ENCODE measurements at regions not wholly inside any gene's neighbourhood (a gene's known extent, or its start where the extent isn't known, plus 50 kb on each side); places are given as distances from the start of the nearest gene placed in this dataset.
"Not testable (repeated sequence)": the region's sequence is repeated elsewhere in the genome, so short reads cannot be mapped to it uniquely, and the experiment has no call there.

DNA sequence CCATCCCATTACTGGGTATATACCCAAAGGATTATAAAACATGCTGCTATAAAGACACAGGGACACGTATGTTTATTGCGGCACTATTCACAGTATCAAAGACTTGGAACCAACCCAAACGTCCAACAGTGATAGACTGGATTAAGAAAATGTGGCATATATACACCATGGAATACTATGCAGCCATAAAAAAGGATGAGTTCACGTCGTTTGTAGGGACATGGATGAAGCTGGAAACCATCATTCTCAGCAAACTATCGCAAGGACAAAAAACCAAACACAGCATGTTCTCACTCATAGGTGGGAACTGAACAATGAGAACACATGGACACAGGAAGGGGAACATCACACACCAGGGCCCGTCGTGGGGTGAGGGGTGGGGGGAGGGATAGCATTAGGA lies 106.1 kb downstream of the CHD1L start:
- DNase-seq (ENCODE audit: low spot score in 2 of 2); H3K36me3 ChIP-seq; H3K27me3 ChIP-seq; H3K9me3 ChIP-seq; H3K4me1 ChIP-seq; H3K4me3 ChIP-seq; H3K27ac ChIP-seq: not testable (repeated sequence)
- WGBS, result 94% methylated on average over 8 of the region's 8 CpGs

- WGBS, result 59% methylated on average over 1 of the region's 1 CpG
- H3K27me3 ChIP-seq, result no peaks in the 10 kb centered on the region
- DNase-seq (ENCODE audit: low spot score in 2 of 2), result no peak
- H3K9me3 ChIP-seq, result no peaks in the 10 kb centered on the region
- no peak overlapping the region for H3K4me3 ChIP-seq
- H3K27ac ChIP-seq, result no peak overlapping the region
- TF ChIP-seq CTCF (IDR thresholded peaks at IDR 0.05) (no peak), EP300 (IDR thresholded peaks at IDR 0.05) (no peak), POLR2A (IDR thresholded peaks at IDR 0.05) (no peak), POLR2AphosphoS5 (IDR thresholded peaks at IDR 0.05) (no peak)
- H3K4me1 ChIP-seq, result no peaks in the 10 kb centered on the region
- H3K36me3 ChIP-seq, result no peaks in the 10 kb centered on the region
These were observed 107.0 kb downstream of the CHD1L start for GRCh38 chr1:147349533-147349932.

DNA sequence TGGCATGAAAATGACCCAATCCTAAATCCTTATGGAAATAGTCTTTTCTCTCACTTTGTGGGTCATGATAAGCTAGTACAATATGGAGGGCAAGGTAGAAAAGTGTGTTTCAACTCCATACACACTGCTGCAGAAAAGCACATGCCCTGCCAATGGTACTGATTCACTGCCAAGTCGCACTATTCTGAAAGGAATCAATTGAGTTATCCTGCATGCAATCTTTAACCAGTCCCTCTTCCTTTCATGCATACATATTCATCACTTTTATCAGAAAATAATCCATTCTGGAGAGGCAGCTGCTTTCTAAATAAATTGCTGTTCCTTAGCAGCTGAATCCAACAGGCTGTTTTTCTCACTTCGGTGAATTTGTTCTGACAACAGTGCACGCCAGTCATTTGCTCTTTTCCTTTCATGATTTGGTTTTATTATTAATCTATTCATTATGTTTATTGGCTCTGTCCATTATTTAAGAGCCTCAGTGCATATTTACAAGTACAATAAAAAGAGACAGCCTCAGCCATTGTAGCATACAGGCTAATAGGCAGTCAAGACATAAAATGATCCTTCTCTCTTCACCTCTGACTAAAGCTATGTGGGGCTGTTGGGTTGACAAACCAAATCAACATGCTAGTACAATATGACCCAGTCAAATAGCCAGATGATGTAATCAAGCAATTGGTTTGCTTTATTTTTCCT lies 108.8 kb downstream of the CHD1L start:
- DNase-seq (ENCODE audit: low spot score in 2 of 2), result no peak
- 73% methylated on average over 3 of the region's 3 CpGs for WGBS
- TF ChIP-seq POLR2A (IDR thresholded peaks at IDR 0.05), result no peak
- TF ChIP-seq POLR2AphosphoS5 (IDR thresholded peaks at IDR 0.05), result no peak
- TF ChIP-seq CTCF (IDR thresholded peaks at IDR 0.05), result no peak
- no peak for TF ChIP-seq EP300 (IDR thresholded peaks at IDR 0.05)
- no peaks in the 10 kb centered on the region for H3K27me3 ChIP-seq
- no peaks in the 10 kb centered on the region for H3K9me3 ChIP-seq
- no peaks in the 10 kb centered on the region for H3K36me3 ChIP-seq
- no peaks in the 10 kb centered on the region for H3K4me1 ChIP-seq
- H3K27ac ChIP-seq, result no peak overlapping the region
- no peak overlapping the region for H3K4me3 ChIP-seq

DNA sequence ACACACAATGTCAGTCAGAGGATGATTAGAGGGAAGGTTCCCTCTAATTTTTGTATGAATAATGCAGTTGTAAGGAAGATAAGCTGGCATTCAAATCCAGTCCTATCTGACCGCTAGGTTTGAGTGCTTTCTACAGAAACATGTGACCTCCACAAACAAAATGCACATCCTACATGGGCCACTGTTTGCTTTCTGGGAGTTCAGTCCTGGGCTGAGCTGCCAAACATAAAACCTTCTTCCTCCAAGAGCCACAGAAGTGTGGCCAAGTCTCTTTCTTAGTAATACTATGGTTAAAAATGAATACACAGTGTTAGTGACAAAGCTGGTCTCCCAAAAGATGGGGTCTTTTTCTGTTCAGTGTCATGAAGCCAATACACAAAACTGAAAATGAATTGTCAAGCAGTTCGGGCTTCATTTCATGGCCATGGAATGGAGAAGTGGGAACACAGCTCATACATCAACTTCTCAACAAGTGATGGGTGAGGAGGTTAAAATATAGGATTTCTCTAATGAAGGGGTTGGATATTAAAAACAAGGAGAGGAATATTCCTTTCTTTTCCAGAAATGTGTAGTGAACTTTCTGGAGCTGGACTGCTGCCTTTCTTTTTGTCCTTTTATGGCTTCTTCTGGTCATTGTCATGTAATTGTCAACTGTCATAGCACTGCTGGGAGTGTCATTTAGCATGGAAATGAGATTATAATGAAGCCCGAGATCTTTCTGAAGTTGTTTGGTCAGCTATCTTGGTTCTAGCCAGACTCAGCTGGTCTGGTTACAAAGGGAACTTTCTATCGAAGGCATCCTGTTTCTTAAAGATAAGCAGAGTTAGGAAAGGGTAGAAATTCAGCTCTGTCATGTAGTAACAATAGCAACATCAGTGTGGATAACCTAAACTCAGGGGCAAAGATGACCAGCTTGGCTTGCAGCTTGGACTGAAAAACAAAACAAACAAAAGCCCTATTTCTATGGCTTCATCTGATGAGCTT lies 135.1 kb downstream of the CHD1L start:
- Histone ChIP-seq H3K4me1 (no peaks in the 10 kb centered on the region), H3K27me3 (no peaks in the 10 kb centered on the region), H3K9me3 (no peaks in the 10 kb centered on the region), H3K27ac (no peak overlapping the region), H3K36me3 (no peaks in the 10 kb centered on the region), H3K4me3 (no peak overlapping the region)
- no peak for DNase-seq (ENCODE audit: low spot score in 2 of 2)
- WGBS, result 58% methylated on average over 4 of the region's 4 CpGs
- TF ChIP-seq CTCF (IDR thresholded peaks at IDR 0.05) (no peak), POLR2AphosphoS5 (IDR thresholded peaks at IDR 0.05) (no peak), EP300 (IDR thresholded peaks at IDR 0.05) (no peak), POLR2A (IDR thresholded peaks at IDR 0.05) (no peak)

- H3K9me3 ChIP-seq, result no peaks in the 10 kb centered on the region
- H3K27ac ChIP-seq, result no peak overlapping the region
- TF ChIP-seq CTCF (IDR thresholded peaks at IDR 0.05) (no peak), POLR2A (IDR thresholded peaks at IDR 0.05) (no peak), EP300 (IDR thresholded peaks at IDR 0.05) (no peak), POLR2AphosphoS5 (IDR thresholded peaks at IDR 0.05) (no peak)
- no peaks in the 10 kb centered on the region for H3K27me3 ChIP-seq
- no peak overlapping the region for H3K4me3 ChIP-seq
- 89% methylated on average over 3 of the region's 3 CpGs for WGBS
- no peaks in the 10 kb centered on the region for H3K36me3 ChIP-seq
- H3K4me1 ChIP-seq, result no peaks in the 10 kb centered on the region
- DNase-seq (ENCODE audit: low spot score in 2 of 2), result no peak
These were observed 137.4 kb downstream of the CHD1L start for GRCh38 chr1:147379889-147380288.

Measured in suprapubic skin (tissue), 4 donors.